Stimulated activated CD8-positive, alpha-beta memory T cell treated with anti-CD3 and anti-CD28 coated beads, Interleukin-15, amount 100 ng/mL, for 24 hours (primary cell): ENCODE measurements at regions not wholly inside any gene's neighbourhood (a gene's known extent, or its start where the extent isn't known, plus 50 kb on each side); places are given as distances from the start of the nearest gene placed in this dataset.
"Not testable (repeated sequence)": the region's sequence is repeated elsewhere in the genome, so short reads cannot be mapped to it uniquely, and the experiment has no call there.

Experiments
- DNase-seq: peaks from one replicate; pipeline ENCODE4 v3.0.0-alpha.2; 2020; ENCODE audit warnings: low read depth

- DNase-seq = not testable (repeated sequence)
Measured at GRCh38 chr10:131581547-131581946, 270.0 kb upstream of the TCERG1L start.

DNA sequence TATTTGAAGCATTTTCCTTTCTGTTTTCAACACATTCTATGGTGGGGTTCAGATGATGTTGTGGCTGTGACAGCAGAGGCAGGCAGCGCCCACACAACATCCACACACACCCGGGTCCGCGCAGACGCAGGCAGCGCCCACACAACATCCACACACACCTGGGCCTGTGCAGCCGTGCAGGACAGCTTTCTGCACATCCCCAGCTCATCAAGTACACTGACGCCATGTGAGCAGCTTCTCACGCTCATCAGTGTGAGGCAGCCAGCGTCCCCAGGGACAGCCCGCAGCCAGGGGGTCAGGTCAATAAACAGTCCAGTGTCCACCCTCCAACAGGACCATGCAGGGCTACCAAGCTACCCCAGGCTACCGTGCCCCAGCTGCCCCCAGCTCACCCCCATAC lies 272.8 kb upstream of the TCERG1L start:
- DNase-seq = no peak

DNA sequence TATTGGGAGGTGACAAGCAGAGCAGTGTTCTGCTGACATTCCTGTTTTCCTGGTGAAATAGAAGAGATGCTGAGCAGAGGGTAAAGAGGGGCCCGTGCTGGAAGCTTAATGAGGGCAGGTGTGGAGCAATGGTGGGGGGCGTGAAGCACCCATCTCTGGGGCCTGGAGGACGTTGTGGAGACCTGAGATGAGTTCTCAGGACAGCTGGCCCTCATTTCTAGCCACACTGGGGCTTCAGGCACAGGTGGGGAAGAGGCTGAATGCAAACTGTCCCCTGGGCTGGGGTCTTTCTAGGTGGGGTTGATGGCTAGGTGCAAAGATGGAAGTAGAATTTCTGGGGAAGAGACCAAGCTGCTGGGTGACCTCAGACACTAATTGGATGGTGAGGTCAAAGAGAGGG lies 274.2 kb upstream of the TCERG1L start:
- no peak for DNase-seq

DNA sequence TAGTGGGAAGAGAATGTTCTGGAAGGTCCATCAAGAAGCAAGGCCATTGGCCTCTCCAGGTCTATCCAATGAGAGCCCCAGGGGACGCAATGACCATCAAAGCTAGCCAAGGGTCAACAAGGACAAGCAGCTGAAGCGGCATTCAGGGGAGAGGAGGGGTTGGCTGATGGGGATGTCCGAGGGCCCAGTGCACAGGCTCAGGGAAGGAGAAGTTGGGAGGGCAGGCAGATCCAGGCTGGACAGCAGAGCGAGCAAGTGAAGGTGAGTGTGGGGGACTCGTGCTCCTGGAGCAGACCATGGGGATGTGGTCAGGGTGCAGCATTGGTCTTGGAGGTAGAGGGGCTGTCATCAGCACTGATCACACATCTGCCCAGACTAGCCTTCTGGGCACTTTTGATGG lies 275.4 kb upstream of the TCERG1L start:
- no peak for DNase-seq

DNA sequence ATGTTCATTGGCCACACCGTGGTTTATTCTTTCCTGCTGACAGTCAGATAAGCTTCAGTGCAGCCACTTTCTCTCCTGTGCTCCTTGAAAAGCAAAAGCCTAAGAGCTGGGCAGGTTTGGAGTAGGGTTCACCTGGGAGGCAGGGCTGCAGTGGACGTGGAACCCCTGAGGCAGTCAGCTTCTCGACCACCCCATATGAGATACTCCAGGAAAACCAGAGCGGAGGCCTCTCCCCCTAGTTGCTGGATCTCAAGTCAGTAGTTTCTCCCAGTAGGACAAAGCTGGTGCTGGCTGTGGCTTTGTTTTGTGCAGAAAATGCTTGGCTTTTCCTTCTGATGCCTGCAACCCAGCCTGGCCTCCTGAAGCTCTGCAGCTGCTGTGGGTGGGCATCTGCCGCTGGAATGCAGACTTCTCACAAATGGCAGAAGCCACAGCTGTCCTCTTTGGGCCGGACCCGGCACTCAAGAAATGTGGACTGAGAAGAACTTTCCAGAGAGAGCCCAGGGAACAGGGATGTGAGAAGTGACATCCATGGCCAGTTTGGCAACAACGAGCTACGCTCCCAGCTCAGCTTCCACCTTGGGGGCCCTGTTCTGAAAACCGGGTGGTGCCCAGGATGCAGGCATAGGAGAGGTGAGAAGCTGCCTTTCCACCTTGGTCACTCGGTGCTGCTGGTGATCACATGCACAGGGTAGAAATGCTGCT lies 276.6 kb upstream of the TCERG1L start:
- no peak for DNase-seq

GRCh38 chr10:131588704-131589220 lies 277.2 kb upstream of the TCERG1L start:
- no peak for DNase-seq

- DNase-seq = no peak
Measured at GRCh38 chr10:131590567-131590966, 279.0 kb upstream of the TCERG1L start.

DNA sequence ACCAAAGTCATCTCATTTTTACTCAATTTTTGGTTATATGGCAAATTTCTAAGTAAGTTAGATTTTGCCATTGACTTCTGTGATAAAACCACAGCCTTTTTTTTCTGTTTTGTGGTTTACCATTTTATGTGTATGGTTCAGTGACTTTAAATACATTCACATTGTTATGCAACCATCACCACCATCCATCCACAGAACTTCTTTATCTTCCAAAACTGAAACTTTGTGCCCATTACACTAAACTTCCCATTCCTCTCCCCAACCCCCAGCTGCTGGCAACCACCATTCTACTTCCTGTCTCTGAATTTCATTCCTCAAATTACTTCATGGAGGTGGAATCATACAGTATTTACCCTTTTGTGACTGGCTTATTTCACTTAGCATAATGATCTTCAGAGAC lies 280.4 kb upstream of the TCERG1L start:
- no peak for DNase-seq

DNA sequence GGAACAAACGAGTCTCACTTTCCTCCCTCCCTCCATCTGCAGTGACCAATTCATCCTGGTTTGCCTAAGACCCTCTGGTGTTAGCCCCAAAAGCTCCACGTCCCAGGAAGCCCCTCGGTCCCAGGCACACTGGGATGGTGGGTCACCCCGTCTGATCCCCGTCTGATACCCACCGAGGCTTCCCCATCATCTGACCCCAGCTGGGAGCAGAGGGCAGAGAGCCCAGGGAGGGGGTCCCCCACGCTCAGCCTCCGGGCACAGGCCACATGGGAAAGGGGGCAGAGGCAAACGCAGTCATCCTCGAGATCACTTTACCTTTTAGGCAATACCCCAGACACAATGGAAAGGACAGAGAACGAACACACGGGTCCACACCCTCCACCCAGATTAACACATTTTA lies 291.6 kb upstream of the PPP2R2D start:
- DNase-seq = no peak

GRCh38 chr10:131615150-131615549 lies 285.7 kb upstream of the PPP2R2D start:
- DNase-seq = no peak

- no peak for DNase-seq
Measured at GRCh38 chr10:131616040-131616439, 284.8 kb upstream of the PPP2R2D start.

DNA sequence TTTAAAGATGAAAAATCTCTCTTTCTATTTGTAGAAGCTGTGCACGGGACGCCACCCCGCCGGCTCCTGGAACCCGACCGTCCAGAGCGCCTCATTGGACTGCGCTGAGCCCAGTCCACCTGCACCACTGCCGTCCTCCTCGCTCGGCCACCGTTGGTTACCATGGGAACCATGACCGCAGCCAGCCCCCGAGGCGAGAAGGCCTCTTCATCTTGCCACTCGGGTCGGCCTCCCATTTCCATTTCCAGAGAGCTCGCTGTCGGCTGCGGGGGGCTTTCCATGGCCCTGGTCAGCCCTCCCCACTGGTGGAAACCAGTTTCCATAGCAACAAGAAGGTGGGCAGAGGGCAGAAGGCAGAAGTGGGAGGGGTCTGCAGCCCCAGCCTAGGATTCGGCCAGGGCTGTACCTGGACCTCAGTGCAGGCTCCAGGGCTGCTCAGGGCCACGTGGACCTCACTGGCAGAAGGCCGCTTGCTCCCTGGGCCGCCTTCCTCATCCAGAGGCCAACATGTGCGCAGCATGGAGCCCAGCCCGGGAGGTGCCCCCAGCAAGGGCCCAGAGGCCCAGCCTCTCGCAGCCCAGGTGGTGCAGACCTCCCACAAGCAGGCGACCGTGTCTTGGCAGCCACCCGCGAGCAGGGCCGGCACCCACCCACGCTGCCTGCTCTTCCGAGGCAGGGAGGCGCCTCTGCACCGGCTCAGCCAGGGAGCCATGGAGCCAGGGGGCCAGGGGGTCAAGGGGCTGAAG lies 283.5 kb upstream of the PPP2R2D start:
- no peak for DNase-seq

- no peak for DNase-seq
Measured at GRCh38 chr10:131618587-131619267, 282.1 kb upstream of the PPP2R2D start.

DNA sequence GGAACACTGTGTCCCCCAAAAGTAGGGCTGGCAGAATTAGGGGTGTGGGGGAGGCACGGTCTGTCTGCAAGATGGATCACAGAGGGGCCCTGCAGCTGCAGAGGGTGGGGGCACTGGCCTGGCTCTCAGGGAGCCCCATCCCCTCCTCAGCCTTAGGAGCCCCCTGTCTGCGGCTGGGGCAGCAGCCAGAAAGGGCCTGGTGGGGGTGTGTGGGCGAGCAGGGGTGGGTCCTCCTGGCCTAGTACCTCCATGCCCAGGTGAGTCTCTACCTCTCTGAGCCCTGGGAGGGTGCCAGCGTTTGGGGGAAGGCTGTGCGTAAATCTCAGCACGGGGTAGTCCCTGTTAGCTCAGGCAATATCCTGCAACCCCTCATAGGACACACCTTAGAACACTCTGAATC lies 280.5 kb upstream of the PPP2R2D start:
- no peak for DNase-seq

GRCh38 chr10:131620904-131621303 lies 279.9 kb upstream of the PPP2R2D start:
- DNase-seq = no peak

DNA sequence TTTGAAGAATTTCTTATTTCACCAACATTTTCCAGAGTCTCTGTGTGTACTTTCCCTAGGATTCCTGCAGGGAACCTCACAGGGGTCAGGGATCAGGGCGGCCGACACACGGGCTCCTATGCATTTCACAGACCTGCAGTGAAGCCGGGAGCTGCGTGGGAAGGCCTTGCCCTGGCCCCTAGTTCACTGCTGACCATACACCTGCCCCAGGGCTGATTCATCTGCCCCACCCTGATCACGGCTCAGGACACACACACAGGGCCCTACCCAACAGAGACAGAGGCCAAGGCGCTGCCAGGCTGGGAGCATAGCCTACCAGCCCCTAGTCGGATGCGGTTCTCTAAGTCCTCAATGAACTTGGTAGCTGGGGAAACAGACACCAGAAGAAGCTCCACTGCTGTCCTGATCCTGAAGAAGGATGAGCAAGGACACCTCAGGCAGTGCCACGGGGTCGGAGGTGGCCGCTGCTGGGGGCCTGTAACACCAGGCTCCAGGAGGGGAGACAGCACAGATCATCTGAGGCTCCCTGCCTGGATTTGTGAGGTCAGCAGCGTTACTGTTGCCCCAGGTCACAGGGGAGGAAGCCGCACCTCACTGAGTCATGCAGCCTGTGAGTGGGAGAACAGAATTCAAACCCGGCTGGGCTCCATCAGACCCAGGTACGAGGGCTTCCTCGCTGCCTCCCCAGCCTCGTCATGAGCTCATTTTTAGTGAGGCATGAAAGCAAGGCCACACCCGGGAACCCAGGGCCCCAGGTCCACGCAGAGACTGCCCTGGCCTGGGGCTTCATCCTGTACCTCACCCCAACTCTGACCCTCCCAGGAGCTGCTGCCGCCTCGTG lies 278.8 kb upstream of the PPP2R2D start:
- no peak for DNase-seq

- DNase-seq = no peak
Measured at GRCh38 chr10:131625041-131625440, 275.8 kb upstream of the PPP2R2D start.

DNA sequence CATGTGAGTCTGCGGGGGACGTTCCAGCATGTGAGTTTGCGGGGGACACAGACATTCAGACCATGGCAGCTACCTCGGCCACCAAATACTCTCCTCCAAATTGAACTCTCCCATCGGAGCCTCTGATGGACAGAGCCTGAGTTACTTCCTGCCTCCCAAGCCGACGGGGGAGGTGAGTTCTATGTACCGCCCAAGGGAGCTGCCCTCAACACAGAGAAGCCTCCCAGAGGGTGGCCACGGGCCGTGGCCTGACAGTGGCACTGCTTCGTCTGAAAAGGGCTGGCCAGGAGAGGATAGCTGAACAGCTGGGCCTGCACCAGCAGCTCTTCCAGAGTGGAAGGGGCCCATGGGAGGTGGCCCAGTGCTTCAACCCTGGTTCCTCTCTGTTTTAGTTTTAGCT lies 274.5 kb upstream of the PPP2R2D start:
- DNase-seq = no peak

- DNase-seq = no peak
Measured at GRCh38 chr10:131629026-131629770, 271.6 kb upstream of the PPP2R2D start.

- no peak for DNase-seq
Measured at GRCh38 chr10:131630772-131631258, 270.0 kb upstream of the PPP2R2D start.

DNA sequence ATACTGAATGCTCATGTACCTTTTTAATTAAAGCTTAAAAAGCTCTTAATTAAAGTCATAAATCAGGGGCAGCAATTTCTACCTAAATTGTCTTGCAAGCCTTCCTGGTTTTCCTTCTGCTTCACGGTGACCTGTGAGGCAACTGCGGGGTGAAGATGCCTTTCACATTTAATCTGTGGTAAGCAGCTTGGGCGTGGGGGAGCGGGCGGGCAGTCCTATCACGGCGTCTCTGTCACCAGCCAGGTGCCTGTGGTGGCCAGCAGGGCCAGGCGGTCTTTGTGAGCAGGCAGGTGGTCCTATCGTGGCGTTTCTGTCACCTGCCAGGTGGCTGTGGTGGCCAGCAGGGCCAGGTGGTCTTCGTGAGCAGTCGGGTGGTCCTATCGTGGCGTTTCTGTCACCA lies 269.2 kb upstream of the PPP2R2D start:
- DNase-seq = no peak
